ENCODE measurements at regions not wholly inside any gene's neighbourhood (a gene's known extent, or its start where the extent isn't known, plus 50 kb on each side); places are given as distances from the start of the nearest gene placed in this dataset.

GRCh38 chr10:44435196-44435595 is 50.3 kb upstream of the CXCL12 start:
- ChIA-PET POLR2A (ENCODE audit: partially characterized antibody) (no interaction called here), CTCF (ENCODE audit: partially characterized antibody) (no interaction called here)
- no peak overlapping the region for H3K4me3 ChIP-seq (ENCODE audit: low read length in 2 of 2)
- intact Hi-C loops (cut with micrococcal nuclease), result no loop called here
- H3K36me3 Mint-ChIP-seq, result no peaks in the 10 kb centered on the region
- H3K27ac Mint-ChIP-seq, result no peak overlapping the region
- H3K27me3 Mint-ChIP-seq, result peaks cover 6 to 7% of the 10 kb centered on the region in 2 donors
- no peak overlapping the region for H3K27ac ChIP-seq (ENCODE audit: low read depth, low read length)
- H3K36me3 ChIP-seq (ENCODE audit: insufficient read depth, low read length), result no peaks in the 10 kb centered on the region
- H3K27me3 ChIP-seq (ENCODE audit: insufficient read depth, low read length), result no peaks in the 10 kb centered on the region
- no peak for DNase-seq
- no peaks in the 10 kb centered on the region for H3K4me1 ChIP-seq (ENCODE audit: insufficient read depth, low read length)
- peaks cover 0 to 3% of the 10 kb centered on the region in 2 donors for H3K9me3 ChIP-seq (ENCODE audit: control insufficient read depth in 1 of 2, low read length in 2 of 2)
- no peak overlapping the region for H3K4me3 Mint-ChIP-seq
- H3K4me1 Mint-ChIP-seq, result no peaks in the 10 kb centered on the region
- peaks cover 2 to 38% (median 20%) of the 10 kb centered on the region in 8 donors for H3K9me3 Mint-ChIP-seq

- intact Hi-C loops (cut with micrococcal nuclease), result no loop called here
- H3K4me1 ChIP-seq (ENCODE audit: insufficient read depth, low read length), result no peaks in the 10 kb centered on the region
- Mint-ChIP-seq H3K27me3 (peaks cover 6 to 9% of the 10 kb centered on the region in 2 donors), H3K9me3 (peaks cover 5 to 34% (median 20%) of the 10 kb centered on the region in 8 donors), H3K36me3 (no peaks in the 10 kb centered on the region), H3K4me3 (no peak overlapping the region), H3K4me1 (no peaks in the 10 kb centered on the region), H3K27ac (no peak overlapping the region)
- CTCF ChIA-PET (ENCODE audit: partially characterized antibody), result no interaction called here
- no peaks in the 10 kb centered on the region for H3K36me3 ChIP-seq (ENCODE audit: insufficient read depth, low read length)
- peaks cover 0 to 3% of the 10 kb centered on the region in 2 donors for H3K9me3 ChIP-seq (ENCODE audit: control insufficient read depth in 1 of 2, low read length in 2 of 2)
- no peak overlapping the region for H3K4me3 ChIP-seq (ENCODE audit: low read length in 2 of 2)
- no peaks in the 10 kb centered on the region for H3K27me3 ChIP-seq (ENCODE audit: insufficient read depth, low read length)
- no peak overlapping the region for H3K27ac ChIP-seq (ENCODE audit: low read depth, low read length)
- POLR2A ChIA-PET (ENCODE audit: partially characterized antibody), result no interaction called here
- no peak for DNase-seq
These were observed 51.3 kb upstream of the CXCL12 start for GRCh38 chr10:44436240-44436639.

GRCh38 chr10:44437840-44438511 is 53.1 kb upstream of the CXCL12 start:
- H3K36me3 ChIP-seq (ENCODE audit: insufficient read depth, low read length), result no peaks in the 10 kb centered on the region
- H3K36me3 Mint-ChIP-seq, result no peaks in the 10 kb centered on the region

GRCh38 chr10:44439239-44439957 is 54.5 kb upstream of the CXCL12 start:
- peaks cover 6 to 9% of the 10 kb centered on the region in 2 donors for H3K27me3 Mint-ChIP-seq
- peaks cover 2 to 37% (median 17%) of the 10 kb centered on the region in 8 donors for H3K9me3 Mint-ChIP-seq
- H3K36me3 ChIP-seq (ENCODE audit: insufficient read depth, low read length), result no peaks in the 10 kb centered on the region
- no peak overlapping the region for H3K27ac Mint-ChIP-seq
- intact Hi-C loops (cut with micrococcal nuclease), result no loop called here
- ChIA-PET POLR2A (ENCODE audit: partially characterized antibody) (no interaction called here), CTCF (ENCODE audit: partially characterized antibody) (no interaction called here)
- H3K4me3 ChIP-seq (ENCODE audit: low read length in 2 of 2), result no peak overlapping the region
- H3K27me3 ChIP-seq (ENCODE audit: insufficient read depth, low read length), result no peaks in the 10 kb centered on the region
- no peak for DNase-seq
- H3K27ac ChIP-seq (ENCODE audit: low read depth, low read length), result no peak overlapping the region
- no peaks in the 10 kb centered on the region for H3K9me3 ChIP-seq (ENCODE audit: control insufficient read depth in 1 of 2, low read length in 2 of 2)
- H3K36me3 Mint-ChIP-seq, result no peaks in the 10 kb centered on the region
- H3K4me3 Mint-ChIP-seq, result no peak overlapping the region
- H3K4me1 ChIP-seq (ENCODE audit: insufficient read depth, low read length), result no peaks in the 10 kb centered on the region
- no peaks in the 10 kb centered on the region for H3K4me1 Mint-ChIP-seq

More at GRCh38 chr10:44437840-44438511, 53.1 kb upstream of the CXCL12 start:
- peaks cover 0 to 3% of the 10 kb centered on the region in 2 donors for H3K9me3 ChIP-seq (ENCODE audit: control insufficient read depth in 1 of 2, low read length in 2 of 2)
- H3K27ac ChIP-seq (ENCODE audit: low read depth, low read length), result no peak overlapping the region
- ChIA-PET CTCF (ENCODE audit: partially characterized antibody) (no interaction called here), POLR2A (ENCODE audit: partially characterized antibody) (no interaction called here)
- Mint-ChIP-seq H3K4me3 (no peak overlapping the region), H3K9me3 (peaks cover 4 to 37% (median 18%) of the 10 kb centered on the region in 8 donors), H3K27ac (no peak overlapping the region), H3K4me1 (no peaks in the 10 kb centered on the region), H3K27me3 (peaks cover 6 to 9% of the 10 kb centered on the region in 2 donors)
- intact Hi-C loops (cut with micrococcal nuclease), result no loop called here
- H3K4me1 ChIP-seq (ENCODE audit: insufficient read depth, low read length), result no peaks in the 10 kb centered on the region
- DNase-seq, result no peak
- no peak overlapping the region for H3K4me3 ChIP-seq (ENCODE audit: low read length in 2 of 2)
- H3K27me3 ChIP-seq (ENCODE audit: insufficient read depth, low read length), result no peaks in the 10 kb centered on the region

- H3K4me3 Mint-ChIP-seq, result no peak overlapping the region
- ChIA-PET POLR2A (ENCODE audit: partially characterized antibody) (no interaction called here), CTCF (ENCODE audit: partially characterized antibody) (no interaction called here)
- no peaks in the 10 kb centered on the region for H3K27me3 ChIP-seq (ENCODE audit: insufficient read depth, low read length)
- no peaks in the 10 kb centered on the region for H3K9me3 ChIP-seq (ENCODE audit: control insufficient read depth in 1 of 2, low read length in 2 of 2)
- no peaks in the 10 kb centered on the region for H3K36me3 ChIP-seq (ENCODE audit: insufficient read depth, low read length)
- no peak overlapping the region for H3K27ac ChIP-seq (ENCODE audit: low read depth, low read length)
- DNase-seq, result no peak
- H3K4me1 Mint-ChIP-seq, result no peaks in the 10 kb centered on the region
- H3K9me3 Mint-ChIP-seq, result peaks cover 1 to 38% (median 18%) of the 10 kb centered on the region in 8 donors
- H3K36me3 Mint-ChIP-seq, result no peaks in the 10 kb centered on the region
- H3K27ac Mint-ChIP-seq, result no peak overlapping the region
- peaks cover 6 to 9% of the 10 kb centered on the region in 2 donors for H3K27me3 Mint-ChIP-seq
- intact Hi-C loops (cut with micrococcal nuclease), result no loop called here
- H3K4me1 ChIP-seq (ENCODE audit: insufficient read depth, low read length), result no peaks in the 10 kb centered on the region
- H3K4me3 ChIP-seq (ENCODE audit: low read length in 2 of 2), result no peak overlapping the region
These were observed 55.0 kb upstream of the CXCL12 start for GRCh38 chr10:44439958-44440244.

- no peak for DNase-seq
- Histone ChIP-seq H3K27ac (ENCODE audit: low read depth, low read length) (no peak overlapping the region), H3K4me3 (ENCODE audit: low read length in 2 of 2) (no peak overlapping the region), H3K27me3 (ENCODE audit: insufficient read depth, low read length) (no peaks in the 10 kb centered on the region), H3K36me3 (ENCODE audit: insufficient read depth, low read length) (no peaks in the 10 kb centered on the region), H3K9me3 (ENCODE audit: control insufficient read depth in 1 of 2, low read length in 2 of 2) (no peaks in the 10 kb centered on the region), H3K4me1 (ENCODE audit: insufficient read depth, low read length) (no peaks in the 10 kb centered on the region)
- H3K4me3 Mint-ChIP-seq, result no peak overlapping the region
- intact Hi-C loops (cut with micrococcal nuclease), result no loop called here
- POLR2A ChIA-PET (ENCODE audit: partially characterized antibody), result no interaction called here
- no peak overlapping the region for H3K27ac Mint-ChIP-seq
- no peaks in the 10 kb centered on the region for H3K36me3 Mint-ChIP-seq
- H3K27me3 Mint-ChIP-seq, result peaks cover 3 to 5% of the 10 kb centered on the region in 2 donors
- H3K4me1 Mint-ChIP-seq, result no peaks in the 10 kb centered on the region
- CTCF ChIA-PET (ENCODE audit: partially characterized antibody), result no interaction called here
- H3K9me3 Mint-ChIP-seq, result peaks cover 0 to 6% (median 2%) of the 10 kb centered on the region in 8 donors
These were observed 72.4 kb upstream of the CXCL12 start for GRCh38 chr10:44457259-44457658.

GRCh38 chr10:44458671-44459413 is 73.9 kb upstream of the CXCL12 start:
- Mint-ChIP-seq H3K9me3 (peaks cover 0 to 6% (median under 1%) of the 10 kb centered on the region in 8 donors), H3K27me3 (peaks cover 3 to 6% of the 10 kb centered on the region in 2 donors), H3K27ac (no peak overlapping the region), H3K4me1 (no peaks in the 10 kb centered on the region), H3K36me3 (no peaks in the 10 kb centered on the region), H3K4me3 (no peak overlapping the region)
- Histone ChIP-seq H3K9me3 (ENCODE audit: control insufficient read depth in 1 of 2, low read length in 2 of 2) (no peaks in the 10 kb centered on the region), H3K27ac (ENCODE audit: low read depth, low read length) (no peak overlapping the region), H3K4me1 (ENCODE audit: insufficient read depth, low read length) (no peaks in the 10 kb centered on the region), H3K4me3 (ENCODE audit: low read length in 2 of 2) (no peak overlapping the region), H3K36me3 (ENCODE audit: insufficient read depth, low read length) (no peaks in the 10 kb centered on the region), H3K27me3 (ENCODE audit: insufficient read depth, low read length) (no peaks in the 10 kb centered on the region)
- ChIA-PET CTCF (ENCODE audit: partially characterized antibody) (no interaction called here), POLR2A (ENCODE audit: partially characterized antibody) (no interaction called here)
- DNase-seq, result no peak
- intact Hi-C loops (cut with micrococcal nuclease), result no loop called here

All from CD4-positive, alpha-beta memory T cell (primary cell).